HG03378 (cell line): ENCODE measurements at regions not wholly inside any gene's neighbourhood (a gene's known extent, or its start where the extent isn't known, plus 50 kb on each side); places are given as distances from the start of the nearest gene placed in this dataset.
"Not testable (repeated sequence)": the region's sequence is repeated elsewhere in the genome, so short reads cannot be mapped to it uniquely, and the experiment has no call there.

ENCODE experiments used
- ATAC-seq: cut with Tn5 transposase; IDR thresholded peaks from one replicate; pipeline ENCODE4 v1.9.1; 2021; ENCODE audit warnings: mild to moderate bottlenecking, moderate library complexity; ENCODE audit not compliant: unreplicated experiment

- ATAC-seq: no peak
Observed at GRCh38 chr2:111522231-111522768, 361.7 kb downstream of the ANAPC1 start.

GRCh38 chr2:111523009-111523408 lies 361.0 kb downstream of the ANAPC1 start:
- no peak for ATAC-seq

- ATAC-seq: not testable (repeated sequence)
Observed at GRCh38 chr2:111525026-111525425, 359.0 kb downstream of the ANAPC1 start.

- ATAC-seq: not testable (repeated sequence)
Observed at GRCh38 chr2:111526041-111526639, 357.9 kb downstream of the ANAPC1 start.

GRCh38 chr2:111527707-111528400 lies 356.1 kb downstream of the ANAPC1 start:
- not testable (repeated sequence) for ATAC-seq

GRCh38 chr2:111529022-111529421 lies 355.0 kb downstream of the ANAPC1 start:
- not testable (repeated sequence) for ATAC-seq

GRCh38 chr2:111530239-111530965 lies 353.6 kb downstream of the ANAPC1 start:
- not testable (repeated sequence) for ATAC-seq

- not testable (repeated sequence) for ATAC-seq
Observed at GRCh38 chr2:111532682-111533556, 351.1 kb downstream of the ANAPC1 start.

GRCh38 chr2:111533557-111534247 lies 350.3 kb downstream of the ANAPC1 start:
- ATAC-seq: not testable (repeated sequence)

- no peak for ATAC-seq
Observed at GRCh38 chr2:111534910-111535352, 349.1 kb downstream of the ANAPC1 start.

- no peak for ATAC-seq
Observed at GRCh38 chr2:111535404-111535803, 348.6 kb downstream of the ANAPC1 start.

- ATAC-seq: no peak
Observed at GRCh38 chr2:111537078-111537655, 346.8 kb downstream of the ANAPC1 start.

GRCh38 chr2:111539991-111540390 lies 344.0 kb downstream of the ANAPC1 start:
- not testable (repeated sequence) for ATAC-seq

GRCh38 chr2:111542120-111542774 lies 341.7 kb downstream of the ANAPC1 start:
- not testable (repeated sequence) for ATAC-seq

- ATAC-seq: not testable (repeated sequence)
Observed at GRCh38 chr2:111544006-111544405, 340.0 kb downstream of the ANAPC1 start.

- peak; percentile 58 for ATAC-seq
Observed at GRCh38 chr2:111545723-111546431, 338.1 kb downstream of the ANAPC1 start.

- ATAC-seq: not testable (repeated sequence)
Observed at GRCh38 chr2:111546578-111546977, 337.4 kb downstream of the ANAPC1 start.

- ATAC-seq: not testable (repeated sequence)
Observed at GRCh38 chr2:111549174-111549573, 334.8 kb downstream of the ANAPC1 start.
